ENCODE measurements at regions not wholly inside any gene's neighbourhood (a gene's known extent, or its start where the extent isn't known, plus 50 kb on each side); places are given as distances from the start of the nearest gene placed in this dataset.

DNA sequence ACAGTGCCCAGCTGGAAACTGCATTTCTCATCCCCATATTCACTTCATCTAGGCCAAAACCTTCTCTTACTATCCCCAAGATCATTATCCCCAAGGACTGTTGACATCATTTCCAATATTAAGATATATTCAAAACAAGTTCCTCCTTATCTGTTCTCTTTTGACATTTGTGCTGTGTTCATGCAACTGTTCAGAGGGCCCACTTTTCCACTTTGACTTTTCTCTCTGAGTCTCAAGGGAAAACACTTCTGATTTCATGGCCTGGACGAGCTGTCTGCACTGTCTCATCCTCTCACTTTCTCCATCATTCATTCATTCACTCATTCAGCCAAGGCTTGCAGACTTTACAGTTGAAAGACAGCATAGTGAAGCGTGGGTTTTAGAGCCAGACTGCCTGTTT, 173.7 kb upstream of the DAPK1 start:
- DNase-seq, result no peak

- peak in 2 of 51 donors; percentile 2 to 40 for DNase-seq
Measured at GRCh38 chr9:87324613-87325194, 173.0 kb upstream of the DAPK1 start.

- no peak for DNase-seq
Measured at GRCh38 chr9:87327575-87328125, 170.0 kb upstream of the DAPK1 start.

- DNase-seq, result no peak
Measured at GRCh38 chr9:87333802-87334201, 163.9 kb upstream of the DAPK1 start.

DNA sequence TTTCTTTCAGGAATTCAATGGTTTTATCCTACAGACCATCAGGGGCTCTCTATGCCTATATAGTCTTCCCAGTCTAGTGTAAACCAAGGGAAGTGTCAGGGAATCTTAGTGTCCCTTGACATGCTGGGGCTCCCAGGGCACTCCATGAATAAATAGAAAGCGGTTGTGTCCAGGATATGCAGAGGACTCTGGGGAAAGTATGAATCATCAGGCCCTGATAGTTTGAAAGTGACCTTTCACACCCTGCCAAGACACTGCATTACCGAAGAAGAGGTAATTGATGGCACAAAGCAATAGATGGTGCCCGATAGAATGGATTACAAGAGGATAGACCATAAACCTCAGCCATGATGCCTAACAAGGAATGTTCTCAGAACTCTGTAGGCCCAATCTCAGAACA, 163.3 kb upstream of the DAPK1 start:
- no peak for DNase-seq

DNA sequence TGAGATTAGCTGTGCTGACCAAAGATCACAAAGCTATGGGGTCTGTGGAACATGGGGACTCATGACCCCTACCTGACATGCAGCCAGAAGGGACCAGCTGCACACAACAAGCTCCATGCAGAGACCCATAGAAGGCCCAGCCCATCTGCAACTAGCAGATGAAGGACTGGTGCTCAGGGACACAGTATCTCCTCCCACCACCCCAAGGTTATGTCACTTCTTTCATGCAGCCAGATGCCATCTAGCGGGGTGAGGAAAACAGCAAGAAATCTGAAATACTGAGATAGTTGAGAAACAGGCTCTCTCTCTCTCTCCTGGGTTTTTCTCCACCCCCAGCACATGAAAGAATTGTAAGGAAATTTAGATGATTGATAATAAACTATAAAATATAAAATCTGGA, 161.3 kb upstream of the DAPK1 start:
- DNase-seq, result no peak

DNA sequence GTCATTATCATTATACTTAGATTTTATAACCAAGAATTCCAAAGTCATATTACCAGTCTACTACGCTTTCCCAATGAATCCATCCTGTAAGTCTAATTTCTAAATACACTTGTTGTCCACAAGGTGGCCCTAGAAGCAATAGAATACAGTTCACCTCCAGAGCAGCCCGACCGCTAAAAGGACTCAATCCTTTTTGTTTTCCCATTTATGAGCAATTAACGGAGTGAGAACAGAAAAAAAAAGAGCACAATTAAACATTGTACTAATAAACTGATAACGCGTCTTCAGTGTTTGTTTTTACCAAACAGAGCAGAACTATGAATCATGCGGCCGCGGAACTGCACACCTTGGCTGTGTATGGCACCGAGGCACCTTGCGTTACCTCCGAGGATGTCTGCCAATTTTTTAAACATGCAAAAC, 160.7 kb upstream of the DAPK1 start:
- DNase-seq, result peak in 12 of 51 donors; percentile 1 to 79 (median 6)

DNA sequence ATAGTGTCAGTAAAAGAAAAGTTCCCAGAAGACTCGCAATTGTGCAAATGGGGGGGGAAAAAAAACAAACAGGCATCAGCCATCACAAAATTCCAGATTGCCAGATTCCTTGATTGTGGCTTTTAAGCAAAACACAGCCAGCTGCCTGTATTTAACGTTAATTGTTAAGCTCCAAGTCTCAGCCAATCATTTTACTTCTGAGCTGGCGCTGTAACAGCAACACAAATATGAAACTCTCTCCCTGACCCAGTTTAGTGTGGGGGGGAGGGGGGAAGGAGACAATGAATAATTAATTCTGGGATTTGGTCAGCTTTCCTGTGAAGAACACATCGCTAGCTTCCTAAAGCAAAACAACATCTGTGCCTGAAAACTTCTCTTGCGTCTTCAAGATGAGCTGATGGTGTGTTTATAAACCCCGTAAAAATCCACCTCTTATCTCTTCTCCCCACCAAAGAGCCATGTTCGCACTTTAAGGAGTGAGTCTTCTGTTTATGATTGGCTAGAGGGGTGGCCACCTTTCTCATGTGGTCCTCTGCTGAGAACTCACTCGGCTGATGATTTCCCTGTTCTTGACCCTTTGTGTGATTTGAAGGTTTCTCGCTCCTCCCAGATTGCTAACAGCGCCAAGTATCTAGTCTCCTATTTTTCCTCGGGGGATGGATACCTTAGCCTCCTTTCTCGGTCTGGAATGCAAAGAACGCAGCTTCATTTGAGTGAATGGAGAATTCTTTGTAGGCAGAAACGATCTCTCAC, 160.2 kb upstream of the DAPK1 start:
- peak in 3 of 51 donors; percentile 18 to 75 (median 30) for DNase-seq

- peak in 1 of 51 donors; percentile 6 for DNase-seq
Measured at GRCh38 chr9:87338088-87338989, 159.3 kb upstream of the DAPK1 start.

DNA sequence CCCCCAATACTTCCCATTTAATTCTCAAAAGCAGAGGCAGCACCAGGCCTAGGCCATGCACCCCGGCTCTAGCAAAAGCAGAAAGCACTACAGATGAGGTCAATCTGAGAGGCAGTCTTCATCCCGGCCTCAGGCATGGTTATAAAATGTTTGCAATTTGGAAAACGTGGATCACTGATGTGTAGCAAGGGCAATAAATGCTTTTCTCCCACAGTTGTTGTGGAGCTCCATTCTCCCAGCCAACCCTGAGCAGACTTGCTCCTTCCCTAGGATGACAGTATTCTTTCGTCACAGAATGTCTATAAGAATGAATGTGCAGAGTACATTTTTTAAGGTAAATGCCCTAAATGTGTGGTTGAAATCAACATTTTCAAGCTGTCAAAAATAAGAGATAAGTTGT, 157.3 kb upstream of the DAPK1 start:
- DNase-seq, result no peak

- no peak for DNase-seq
Measured at GRCh38 chr9:87342743-87343142, 154.9 kb upstream of the DAPK1 start.

GRCh38 chr9:87343816-87344430, 153.7 kb upstream of the DAPK1 start:
- DNase-seq, result peak in 1 of 51 donors; percentile 10

GRCh38 chr9:87346061-87346665, 151.5 kb upstream of the DAPK1 start:
- DNase-seq, result peak in 5 of 51 donors; percentile 7 to 44 (median 20)

- DNase-seq, result no peak
Measured at GRCh38 chr9:87350915-87351314, 146.8 kb upstream of the DAPK1 start.

DNA sequence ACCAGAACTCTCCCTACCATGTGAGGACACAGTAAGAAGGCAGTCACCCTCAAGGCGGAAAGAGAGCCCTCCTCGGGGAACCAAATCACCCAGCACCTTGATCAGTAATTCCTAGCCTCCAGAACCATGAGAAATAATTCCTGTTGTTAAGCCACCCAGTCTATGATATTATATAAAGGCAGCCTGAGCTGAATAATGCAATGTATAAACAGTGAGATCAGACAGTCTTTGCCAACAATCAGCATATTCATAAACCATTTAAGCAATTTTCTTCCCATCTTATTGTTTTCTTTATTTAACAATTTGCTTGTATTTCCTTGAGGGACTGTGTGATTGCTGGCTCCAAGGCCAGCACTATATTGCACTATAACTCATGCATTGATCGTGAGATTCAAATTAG, 144.4 kb upstream of the DAPK1 start:
- DNase-seq, result no peak

DNA sequence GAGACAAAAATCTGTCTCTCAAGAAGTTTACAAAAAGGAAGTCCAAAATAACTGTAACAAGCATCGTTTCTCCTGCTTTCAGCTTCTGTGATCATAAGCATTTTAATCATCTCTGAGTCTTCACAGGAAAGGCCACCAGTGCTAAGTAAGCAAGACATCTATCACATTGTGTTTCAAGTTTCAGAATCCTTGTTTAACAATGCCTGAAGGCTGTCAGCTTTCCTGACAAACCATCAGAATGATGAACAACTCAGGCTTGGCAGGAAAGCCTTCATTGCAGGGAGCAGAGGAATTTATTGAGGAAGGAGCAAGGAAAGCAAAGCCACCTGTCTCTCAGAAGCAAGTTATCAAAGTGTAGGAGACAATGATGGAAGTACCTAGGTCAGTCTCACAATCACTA, 143.5 kb upstream of the DAPK1 start:
- no peak for DNase-seq

- DNase-seq, result no peak
Measured at GRCh38 chr9:87357600-87357999, 140.1 kb upstream of the DAPK1 start.

- DNase-seq, result no peak
Measured at GRCh38 chr9:87359264-87359663, 138.4 kb upstream of the DAPK1 start.

- no peak for DNase-seq
Measured at GRCh38 chr9:87359958-87360601, 137.6 kb upstream of the DAPK1 start.

GRCh38 chr9:87370049-87370685, 127.5 kb upstream of the DAPK1 start:
- DNase-seq, result no peak
